GM19351 (cell line): ENCODE measurements at regions not wholly inside any gene's neighbourhood (a gene's known extent, or its start where the extent isn't known, plus 50 kb on each side); places are given as distances from the start of the nearest gene placed in this dataset.
"Not testable (repeated sequence)": the region's sequence is repeated elsewhere in the genome, so short reads cannot be mapped to it uniquely, and the experiment has no call there.

Experiments
- ATAC-seq: cut with Tn5 transposase; IDR thresholded peaks from one replicate; pipeline ENCODE4 v1.9.1; 2021; ENCODE audit warnings: mild to moderate bottlenecking, moderate library complexity; ENCODE audit not compliant: unreplicated experiment

DNA sequence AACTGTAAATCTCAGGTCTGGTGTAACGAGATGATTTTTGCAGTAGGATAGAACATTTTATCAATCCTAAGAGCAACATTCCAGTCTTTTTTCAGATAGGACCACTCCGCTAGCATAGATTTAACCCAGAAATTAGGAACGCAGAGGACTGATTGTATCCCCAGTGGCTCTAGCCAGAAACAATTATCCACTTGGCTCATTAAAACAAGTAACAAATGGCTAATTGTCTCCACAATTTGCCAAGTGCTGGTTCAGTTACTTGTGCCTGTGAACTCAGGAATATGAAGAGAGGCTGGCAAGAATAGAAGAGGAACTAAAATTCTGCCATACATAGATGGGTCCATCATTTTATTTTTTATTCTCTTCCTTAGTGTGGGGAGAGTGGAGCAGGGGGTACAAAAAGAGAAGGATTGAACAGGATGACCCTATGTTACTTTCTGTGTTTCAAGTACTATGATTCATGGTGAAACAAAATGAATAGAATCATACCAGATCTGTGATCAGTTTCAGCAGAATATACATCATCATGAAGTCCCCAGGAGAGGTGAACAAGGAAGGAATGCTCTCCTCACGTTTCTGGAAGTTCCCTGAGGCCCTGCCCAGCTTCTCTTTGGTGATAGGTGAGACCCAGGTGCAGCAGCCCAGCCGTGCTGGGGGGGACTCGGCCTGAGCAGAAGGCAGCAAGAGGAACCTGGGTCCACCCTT, 121.6 kb downstream of the ARL4C start:
- ATAC-seq, result no peak

- no peak for ATAC-seq
Measured at GRCh38 chr2:234374736-234375135, 122.1 kb downstream of the ARL4C start.

DNA sequence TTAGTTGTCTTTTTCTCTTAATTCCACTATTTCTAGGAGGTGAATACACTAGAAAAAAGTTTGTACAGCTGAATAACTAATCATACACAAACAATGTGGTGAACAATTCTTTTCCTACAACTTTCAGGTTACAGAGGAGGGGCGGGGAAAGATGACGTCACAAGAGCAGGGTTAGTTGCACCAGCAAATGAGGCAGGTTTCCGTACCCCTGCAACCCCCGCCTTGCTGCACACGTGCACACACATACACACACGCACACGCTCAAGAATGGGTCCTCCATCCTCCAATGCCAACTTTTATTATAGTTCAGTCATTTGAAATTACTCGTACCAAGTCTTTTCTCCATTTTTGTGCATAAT, 122.8 kb downstream of the ARL4C start:
- no peak for ATAC-seq

GRCh38 chr2:234373481-234374149, 123.3 kb downstream of the ARL4C start:
- no peak for ATAC-seq

- no peak for ATAC-seq
Measured at GRCh38 chr2:234373060-234373459, 123.8 kb downstream of the ARL4C start.

DNA sequence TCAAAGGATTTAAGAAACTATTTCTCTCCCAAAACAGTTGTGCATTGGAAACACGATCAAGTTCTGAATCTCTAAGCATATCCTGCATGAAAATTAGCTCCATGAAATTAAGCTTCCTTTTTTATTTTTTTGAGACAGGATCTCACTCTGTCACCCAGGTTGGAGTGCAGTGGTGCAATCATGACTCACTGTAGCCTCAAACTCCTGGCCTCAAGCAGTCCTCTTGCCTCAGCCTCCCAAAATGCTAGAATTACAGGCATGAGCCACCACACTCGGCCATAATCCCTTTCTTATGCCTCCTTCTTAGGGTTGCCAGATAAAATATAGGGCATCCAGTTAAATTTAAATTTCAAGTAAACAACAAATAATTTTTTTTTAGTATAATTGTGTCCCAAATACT, 124.4 kb downstream of the ARL4C start:
- ATAC-seq, result no peak

DNA sequence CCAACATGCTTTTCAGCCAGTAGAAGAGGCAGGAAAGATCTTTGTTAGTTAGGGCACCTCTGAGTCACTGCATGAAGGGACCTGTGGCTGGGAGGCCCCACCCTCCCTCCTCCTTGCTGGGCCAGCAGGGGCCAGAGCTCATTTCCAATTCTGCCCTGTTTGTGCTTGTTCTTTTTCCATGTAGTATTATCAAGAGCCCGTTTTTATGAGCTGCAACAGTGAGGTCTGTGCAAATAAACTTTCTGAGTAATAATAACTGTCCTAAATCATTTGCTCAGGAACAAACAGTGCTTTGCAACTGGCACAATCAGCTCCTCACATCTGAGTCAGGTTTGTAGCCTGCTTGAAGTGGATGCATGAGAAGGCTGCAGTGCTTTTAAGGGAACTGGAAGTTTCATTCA, 128.0 kb downstream of the ARL4C start:
- no peak for ATAC-seq

- no peak for ATAC-seq
Measured at GRCh38 chr2:234366891-234367290, 130.0 kb downstream of the ARL4C start.

DNA sequence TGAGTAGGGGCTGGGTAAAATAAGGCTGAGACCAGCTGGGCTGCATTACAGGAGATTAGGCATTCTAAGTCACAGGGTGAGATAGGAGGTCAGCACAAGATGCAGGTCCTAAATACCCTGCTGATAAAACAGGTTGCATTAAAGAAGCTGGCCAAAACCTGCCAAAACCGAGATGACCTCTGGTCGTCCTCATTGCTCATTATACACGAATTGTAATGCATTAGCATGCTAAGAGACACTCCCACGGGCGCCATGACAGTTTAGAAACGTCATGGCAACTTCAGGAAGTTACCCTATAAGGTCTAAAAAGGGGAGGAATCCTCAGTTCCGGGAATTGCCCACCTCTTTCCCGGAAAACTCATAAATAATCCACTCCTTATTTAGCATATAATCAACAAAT, 132.2 kb downstream of the ARL4C start:
- no peak for ATAC-seq

DNA sequence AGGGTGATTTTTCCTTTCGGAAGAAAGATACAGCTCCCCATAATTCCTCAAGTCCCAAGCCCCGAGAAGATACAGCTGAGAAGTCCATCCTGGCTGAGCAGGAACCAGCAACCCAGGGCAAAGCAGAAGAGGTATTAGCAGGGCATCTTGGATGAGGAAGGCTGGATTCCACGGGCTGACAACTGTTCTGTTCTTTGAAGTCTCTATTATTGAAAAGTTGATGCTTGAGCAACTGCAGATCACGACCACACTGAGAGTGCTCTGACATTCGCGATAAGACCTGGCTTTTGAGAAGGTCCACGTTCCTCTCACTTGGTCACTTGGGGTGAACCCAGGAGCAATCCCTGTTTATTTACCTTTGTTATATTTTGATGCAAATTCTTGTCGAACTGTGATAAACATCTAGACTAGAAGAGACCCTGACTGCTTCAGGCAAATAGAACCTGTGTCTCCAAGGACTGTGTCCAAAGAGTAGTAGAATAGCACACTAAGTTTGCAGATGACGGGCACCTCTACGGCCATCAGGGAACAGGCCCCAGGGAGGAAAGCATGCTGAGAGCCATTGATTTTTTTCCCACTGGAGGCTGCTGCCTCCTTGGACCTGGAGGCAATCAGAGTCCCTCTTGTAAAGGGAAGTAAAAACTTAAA, 133.1 kb downstream of the ARL4C start:
- no peak for ATAC-seq

DNA sequence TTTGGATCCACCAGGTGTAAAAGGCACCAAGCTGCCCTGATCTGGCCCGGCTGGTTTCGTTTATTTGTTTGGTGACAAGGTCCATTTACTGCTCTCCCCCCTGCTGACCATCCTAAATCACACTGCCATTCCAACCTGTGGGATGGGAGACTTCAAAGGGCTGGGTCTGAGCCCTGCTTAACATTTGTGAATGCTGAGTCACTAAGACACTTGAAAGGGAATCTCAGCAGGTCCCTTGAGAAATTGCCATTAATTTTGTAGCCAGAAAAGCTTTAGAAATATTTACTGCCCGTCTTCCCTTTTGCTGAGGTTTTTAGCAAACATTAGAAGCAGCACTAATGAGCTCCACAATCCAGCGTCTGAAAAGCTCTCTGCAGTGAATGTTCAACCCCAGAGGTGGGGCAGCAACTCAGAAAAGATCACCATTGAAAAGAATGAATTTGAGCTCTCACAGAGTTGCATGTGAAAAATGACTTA, 133.8 kb downstream of the ARL4C start:
- ATAC-seq, result no peak

GRCh38 chr2:234360313-234360975, 136.4 kb downstream of the ARL4C start:
- not testable (repeated sequence) for ATAC-seq

DNA sequence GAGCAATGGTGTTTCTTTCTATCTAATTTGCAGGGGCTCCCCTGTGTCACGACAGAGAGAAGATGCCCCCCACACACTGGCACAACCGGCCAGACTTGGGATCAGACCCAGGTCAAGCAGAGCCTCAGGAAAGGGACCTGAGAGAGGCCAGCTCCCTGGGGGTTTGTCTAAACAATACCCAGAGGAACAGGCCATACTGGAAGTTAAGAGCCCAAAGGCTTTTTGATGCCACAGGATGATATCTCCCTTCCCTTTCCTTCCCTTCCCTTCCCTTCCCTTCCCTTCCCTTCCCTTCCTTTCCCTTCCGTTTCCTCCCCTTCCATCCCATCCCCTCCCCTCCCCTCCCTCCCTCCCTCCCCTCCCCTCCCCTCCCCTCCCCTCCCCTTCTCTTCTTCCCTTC, 139.2 kb downstream of the ARL4C start:
- no peak for ATAC-seq

GRCh38 chr2:234355808-234356365, 141.0 kb downstream of the ARL4C start:
- ATAC-seq, result no peak

- no peak for ATAC-seq
Measured at GRCh38 chr2:234355021-234355720, 141.7 kb downstream of the ARL4C start.

- ATAC-seq, result no peak
Measured at GRCh38 chr2:234352270-234352669, 144.6 kb downstream of the ARL4C start.

- ATAC-seq, result not testable (repeated sequence)
Measured at GRCh38 chr2:234351866-234352265, 145.0 kb downstream of the ARL4C start.

GRCh38 chr2:234348081-234348480, 148.8 kb downstream of the ARL4C start:
- no peak for ATAC-seq

- ATAC-seq, result no peak
Measured at GRCh38 chr2:234345921-234346320, 151.0 kb downstream of the ARL4C start.

DNA sequence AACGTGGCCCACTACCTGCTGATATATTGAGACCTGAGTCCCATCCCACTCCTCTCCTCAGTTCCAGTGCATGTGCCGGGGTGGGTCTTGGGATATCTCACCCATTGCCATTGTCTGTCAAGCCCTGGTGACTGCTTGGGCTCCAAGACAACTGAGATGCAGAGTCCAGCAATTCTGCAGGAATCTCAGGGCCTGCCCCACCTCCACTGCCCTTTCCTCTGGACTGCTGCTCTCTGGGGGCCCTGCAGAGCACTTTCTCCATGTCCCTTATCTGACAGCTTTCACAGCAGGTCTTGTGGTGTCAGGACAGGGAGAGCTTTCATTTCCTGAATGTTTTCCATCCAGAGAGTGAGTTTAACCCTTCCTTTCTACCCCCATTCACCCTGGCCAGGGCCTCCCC, 152.9 kb downstream of the ARL4C start:
- no peak for ATAC-seq

- ATAC-seq, result no peak
Measured at GRCh38 chr2:234343372-234343771, 153.5 kb downstream of the ARL4C start.
